Stimulated activated CD4-positive, alpha-beta T cell treated with anti-CD3 and anti-CD28 coated beads, Interleukin-2, amount 100 ng/mL, for 48 hours (primary cell): ENCODE measurements at regions not wholly inside any gene's neighbourhood (a gene's known extent, or its start where the extent isn't known, plus 50 kb on each side); places are given as distances from the start of the nearest gene placed in this dataset.
"Not testable (repeated sequence)": the region's sequence is repeated elsewhere in the genome, so short reads cannot be mapped to it uniquely, and the experiment has no call there.

ENCODE experiments used
- DNase-seq, 2 donors: peaks; one replicate each; pipeline ENCODE4 v3.0.0-alpha.2; 2020

GRCh38 chr7:69388452-69389137, 209.7 kb upstream of the AUTS2 start:
- DNase-seq = no peak

DNA sequence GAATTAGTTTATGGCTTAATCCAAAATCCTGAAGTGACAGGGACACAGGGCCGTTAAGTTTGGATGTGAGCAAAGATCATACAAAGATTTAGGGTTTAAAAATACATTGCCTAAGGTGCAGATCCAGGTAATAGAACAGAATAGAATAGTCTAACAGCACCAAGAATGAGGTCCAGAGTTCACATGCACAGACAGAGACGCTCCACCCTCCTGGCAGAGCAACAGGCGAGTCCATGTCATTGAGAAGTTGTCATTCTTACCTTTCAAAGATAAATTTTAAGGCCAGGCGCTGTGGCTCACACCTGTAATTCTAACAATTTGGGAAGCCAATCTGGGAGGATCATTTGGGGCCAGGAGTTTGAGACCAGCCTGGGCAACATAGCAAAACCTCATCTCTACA, 209.1 kb upstream of the AUTS2 start:
- DNase-seq = no peak

- not testable (repeated sequence) for DNase-seq
Observed at GRCh38 chr7:69393912-69394311, 204.4 kb upstream of the AUTS2 start.

DNA sequence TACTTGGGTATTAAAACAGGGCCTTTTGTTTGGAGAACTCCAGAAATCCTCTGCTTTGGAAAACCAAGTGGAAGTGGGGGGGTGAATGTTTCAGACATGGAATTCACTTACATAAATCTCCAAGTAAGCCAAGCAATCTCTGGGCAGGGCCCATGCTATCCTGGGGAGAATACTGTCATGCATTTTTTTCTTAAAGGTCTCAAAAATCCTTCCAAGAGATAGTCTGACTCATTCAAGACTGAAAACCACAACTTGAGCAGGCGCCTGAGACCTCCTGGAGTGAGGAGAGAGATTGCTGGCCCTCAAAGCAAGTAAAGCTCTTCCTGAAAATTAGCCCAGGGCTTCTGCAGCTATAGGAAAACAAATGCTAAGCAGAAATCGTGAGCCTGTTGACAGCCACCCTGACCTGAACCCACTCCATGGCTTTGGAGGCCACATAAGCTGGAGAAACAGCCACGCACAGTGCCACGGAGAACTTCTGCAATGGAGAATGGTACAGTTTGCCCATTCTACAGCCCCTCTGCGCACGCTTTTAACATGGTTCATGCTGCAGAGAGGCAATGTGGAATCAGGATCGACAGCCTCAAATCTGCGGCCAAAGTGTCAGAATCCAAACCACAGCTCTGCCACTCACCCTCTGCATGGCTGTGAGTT, 203.1 kb upstream of the AUTS2 start:
- no peak for DNase-seq

- DNase-seq = no peak
Observed at GRCh38 chr7:69398986-69399385, 199.3 kb upstream of the AUTS2 start.

DNA sequence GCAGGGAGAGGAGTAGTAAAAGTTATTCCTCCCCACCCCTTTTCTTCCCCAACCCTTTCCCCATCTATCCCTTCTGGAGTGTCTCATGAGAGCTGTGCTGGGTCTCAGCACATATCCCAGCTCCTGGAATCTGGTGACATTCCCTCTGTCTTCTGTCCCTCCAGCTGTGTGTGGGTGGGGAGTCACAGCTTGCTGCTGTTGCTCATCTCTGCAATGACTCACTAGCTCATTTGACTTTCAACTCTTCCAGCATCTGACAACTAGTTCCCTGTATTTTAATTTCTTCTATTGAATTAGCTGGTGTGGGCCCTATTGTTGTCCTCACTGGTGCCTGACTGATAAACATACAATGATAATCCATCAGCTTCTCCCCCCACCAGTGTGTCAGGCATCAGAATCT, 198.9 kb upstream of the AUTS2 start:
- DNase-seq = no peak

GRCh38 chr7:69402696-69403095, 195.6 kb upstream of the AUTS2 start:
- no peak for DNase-seq

- DNase-seq = no peak
Observed at GRCh38 chr7:69403169-69403568, 195.1 kb upstream of the AUTS2 start.

- DNase-seq = no peak
Observed at GRCh38 chr7:69411018-69411417, 187.3 kb upstream of the AUTS2 start.

- no peak for DNase-seq
Observed at GRCh38 chr7:69411466-69411865, 186.8 kb upstream of the AUTS2 start.

DNA sequence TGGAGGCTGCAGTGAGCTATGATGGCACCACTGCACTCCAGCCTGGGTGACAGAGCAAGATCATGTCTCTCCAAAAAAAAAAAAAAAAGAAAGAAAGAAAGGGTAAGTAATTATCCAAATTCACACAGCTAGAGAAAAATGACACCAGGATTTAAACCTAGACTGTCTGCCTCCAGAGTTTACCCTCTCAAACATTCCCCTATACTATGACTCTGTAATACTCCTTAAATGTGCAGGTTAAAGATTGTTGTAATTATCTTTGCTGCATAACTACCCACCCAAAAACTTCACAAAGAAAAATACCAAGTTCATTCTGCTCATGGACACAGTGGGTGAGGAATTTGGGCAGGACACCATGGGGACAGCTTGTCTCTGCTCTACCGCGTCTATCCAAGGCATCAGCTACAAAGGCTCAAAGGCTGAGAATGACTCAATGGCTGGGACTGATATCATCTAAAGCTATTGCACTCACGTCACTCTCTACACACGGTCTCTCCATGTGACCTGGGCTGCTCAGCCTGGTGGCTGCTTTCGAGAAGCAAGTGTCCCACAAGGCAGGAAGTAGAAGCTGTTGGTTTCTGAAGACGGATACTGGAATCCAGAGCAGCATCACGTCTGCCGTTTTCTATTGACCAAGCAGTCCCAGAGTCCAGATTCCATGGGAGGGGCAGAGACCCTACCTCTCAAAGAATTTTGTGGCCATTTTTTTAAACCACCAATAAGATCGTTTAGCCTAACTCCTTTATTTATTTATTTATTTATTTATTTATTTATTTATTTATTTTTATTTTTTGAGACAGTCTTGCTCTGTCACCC, 185.7 kb upstream of the AUTS2 start:
- DNase-seq = no peak

- DNase-seq = no peak
Observed at GRCh38 chr7:69414555-69414954, 183.7 kb upstream of the AUTS2 start.

- no peak for DNase-seq
Observed at GRCh38 chr7:69418869-69419670, 179.2 kb upstream of the AUTS2 start.

- DNase-seq = no peak
Observed at GRCh38 chr7:69419934-69420333, 178.3 kb upstream of the AUTS2 start.

- DNase-seq = no peak
Observed at GRCh38 chr7:69422574-69422985, 175.7 kb upstream of the AUTS2 start.

- no peak for DNase-seq
Observed at GRCh38 chr7:69426705-69427104, 171.6 kb upstream of the AUTS2 start.

DNA sequence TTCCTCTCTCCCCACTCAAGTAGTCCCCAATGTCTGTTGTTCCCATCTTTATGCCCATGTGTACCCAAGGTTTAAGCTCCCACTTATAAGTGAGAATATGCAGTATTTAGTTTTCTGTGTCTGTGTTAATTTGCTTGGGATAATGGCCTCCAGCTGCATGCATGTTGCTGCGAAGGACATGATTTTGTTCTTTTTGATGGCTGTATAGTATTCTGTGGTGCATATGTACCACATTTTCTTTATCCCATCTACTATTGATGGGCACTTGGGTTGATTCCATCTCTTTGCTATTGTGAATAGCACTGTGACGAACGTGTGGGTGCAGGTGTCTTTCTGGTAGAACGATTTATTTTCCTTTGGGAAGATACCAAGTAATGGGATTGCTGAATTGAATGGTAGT, 170.2 kb upstream of the AUTS2 start:
- no peak for DNase-seq

DNA sequence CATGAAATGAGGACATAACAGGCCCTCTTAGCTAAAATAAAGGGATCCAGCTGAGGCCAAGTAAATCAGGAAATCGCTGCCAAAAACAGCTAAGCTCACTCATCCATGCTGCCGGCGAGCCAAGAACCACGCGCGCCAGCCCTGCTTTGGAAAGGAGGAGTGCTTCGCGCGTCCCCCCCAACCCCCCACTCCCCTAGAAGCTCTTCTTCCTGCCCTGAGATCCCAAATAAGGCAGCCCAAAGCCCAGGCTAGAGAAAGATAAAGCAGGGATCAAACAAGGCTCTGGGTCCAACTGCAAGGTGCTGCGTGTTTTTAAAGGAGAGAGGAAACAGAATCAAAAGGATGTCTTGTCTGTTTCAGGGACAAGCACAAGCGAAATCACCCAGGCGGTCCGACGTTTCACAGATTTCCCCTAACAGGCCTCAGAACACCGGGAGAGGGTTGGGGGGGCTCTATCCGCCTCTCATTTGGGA, 168.3 kb upstream of the AUTS2 start:
- no peak for DNase-seq

- no peak for DNase-seq
Observed at GRCh38 chr7:69430384-69431021, 167.8 kb upstream of the AUTS2 start.

- DNase-seq = no peak
Observed at GRCh38 chr7:69431626-69432025, 166.6 kb upstream of the AUTS2 start.

DNA sequence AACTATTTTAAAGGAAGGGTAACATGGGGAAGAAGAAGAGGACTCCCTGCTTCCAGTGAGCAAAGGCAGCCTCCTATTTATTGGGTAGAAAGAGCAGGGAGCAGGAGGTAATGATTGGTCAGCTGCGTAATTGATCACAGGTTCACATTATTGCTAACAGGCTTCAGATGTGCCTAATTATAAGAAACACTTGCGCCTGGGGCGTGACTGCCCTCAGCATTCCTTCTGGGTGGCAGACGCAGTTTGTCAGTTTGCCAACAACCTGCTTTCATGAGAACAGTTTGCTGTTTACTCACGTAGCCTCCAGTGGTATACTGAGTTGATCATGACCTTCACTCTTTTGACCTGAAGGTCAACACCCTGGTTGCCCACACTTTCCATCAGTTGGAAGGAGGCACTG, 166.0 kb upstream of the AUTS2 start:
- DNase-seq = not testable (repeated sequence)

DNA sequence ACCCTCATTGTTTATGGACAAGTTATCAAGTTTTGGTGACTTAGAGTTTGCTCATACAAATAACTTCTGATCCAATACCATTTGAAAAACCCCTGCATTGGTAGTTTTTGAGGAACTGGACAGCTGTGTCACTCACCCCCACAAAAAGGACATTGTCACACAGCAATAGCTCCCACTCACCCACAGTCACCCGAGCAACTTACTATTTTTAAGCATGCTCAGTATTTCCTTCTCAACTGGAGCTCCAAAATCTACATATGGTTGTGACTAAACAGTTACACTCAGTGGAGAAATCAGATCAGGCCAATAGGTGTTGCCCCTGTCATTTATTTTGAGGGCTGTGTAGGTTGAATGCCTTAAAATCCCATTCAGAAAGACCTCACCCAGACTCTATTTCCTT, 165.2 kb upstream of the AUTS2 start:
- no peak for DNase-seq
